Psoas muscle (tissue), 7 donors: ENCODE measurements at regions not wholly inside any gene's neighbourhood (a gene's known extent, or its start where the extent isn't known, plus 50 kb on each side); places are given as distances from the start of the nearest gene placed in this dataset.

Source experiments
- ATAC-seq, 4 donors: fragments of 200-7000 bp; cut with Tn5 transposase; one replicate each; pipeline ENCODE4 v1.9.1; 2020; ENCODE audit warnings: moderate library complexity in 3 of 4, mild to moderate bottlenecking in 2 of 4
- DNase-seq, 2 donors: peaks; one replicate each; pipeline ENCODE4 v3.0.0-alpha.2; 2020
- H3K27ac ChIP-seq: fragments of 200-600 bp; one replicate; pipeline ENCODE4 v1.8.0; 2022
- H3K27me3 ChIP-seq, 3 donors: fragments of 200-600 bp in 1 of 3; one replicate each; pipeline versions ENCODE4 v1.6.1 to v1.8.0; 2013 to 2022; ENCODE audit warnings: low read length in 2 of 3, mild to moderate bottlenecking in 2 of 3, moderate library complexity in 1 of 3; ENCODE audit not compliant: insufficient read depth in 3 of 3
- H3K36me3 ChIP-seq, 2 donors: fragments of 200-600 bp in 1 of 2; one replicate each; pipeline versions ENCODE4 v1.6.1 to v1.8.0; 2013 to 2022; ENCODE audit warnings: low read depth in 1 of 2, mild to moderate bottlenecking in 1 of 2, moderate library complexity in 1 of 2; ENCODE audit not compliant: insufficient read depth in 1 of 2
- H3K4me1 ChIP-seq: fragments of 200-600 bp; one replicate; pipeline ENCODE4 v1.8.0; 2022
- H3K4me3 ChIP-seq: fragments of 200-600 bp; one replicate; pipeline ENCODE4 v1.8.0; 2022; ENCODE audit warnings: mild to moderate bottlenecking
- H3K9me3 ChIP-seq: fragments of 200-600 bp; one replicate; pipeline ENCODE4 v1.8.0; 2022
- CTCF ChIP-seq: fragments of 200-600 bp; IDR thresholded peaks from one replicate; pipeline ENCODE4 v1.8.0; 2022; ENCODE audit warnings: antibody characterized with exemption
- WGBS, 3 donors: extraction: QIAGEN DNeasy Blood & Tissue Kit; methylation state at CpG; one replicate each; pipeline versions ENCODE4 v1.1.6 to v1.1.7; 2013; 5-methylcytosine and 5-hydroxymethylcytosine counted together
- intact Hi-C, 2 donors: fragments of 100-400 bp; cut with DNase I; formaldehyde crosslinking; loops; one replicate each; pipeline versions ENCODE4 v1.11.0 to v1.14.2; 2022
- donor health status: healthy with polysubstance abuse.
- donor health status: DM: no; HTN: no; CAD: no; lungs with moderate emphysema.
- donor health status: Bipolar disorder and iron deficiency.
- donor health status: healthy.
- donor health status: DM: yes; HTN: yes; CAD: no.
- donor health status: DM: no; HTN: no; CAD: no.
- donor health status: DM: yes; HTN: yes; CAD: no.

- H3K9me3 ChIP-seq = no peaks in the 10 kb centered on the region
- H3K4me3 ChIP-seq = no peak overlapping the region
- intact Hi-C loops = no loop called here
- no peaks in the 10 kb centered on the region for H3K36me3 ChIP-seq
- ATAC-seq (no peak), DNase-seq (no peak)
- H3K27ac ChIP-seq = no peak overlapping the region
- TF ChIP-seq CTCF = no peak
- 27 to 45% (median 33%) methylated on average over 3 of the region's 3 CpGs for WGBS, 3 donors
- no peaks in the 10 kb centered on the region for H3K4me1 ChIP-seq
- no peaks in the 10 kb centered on the region for H3K27me3 ChIP-seq
These were observed 224.4 kb upstream of the ATP11B start for GRCh38 chr3:182568876-182569275.

DNA sequence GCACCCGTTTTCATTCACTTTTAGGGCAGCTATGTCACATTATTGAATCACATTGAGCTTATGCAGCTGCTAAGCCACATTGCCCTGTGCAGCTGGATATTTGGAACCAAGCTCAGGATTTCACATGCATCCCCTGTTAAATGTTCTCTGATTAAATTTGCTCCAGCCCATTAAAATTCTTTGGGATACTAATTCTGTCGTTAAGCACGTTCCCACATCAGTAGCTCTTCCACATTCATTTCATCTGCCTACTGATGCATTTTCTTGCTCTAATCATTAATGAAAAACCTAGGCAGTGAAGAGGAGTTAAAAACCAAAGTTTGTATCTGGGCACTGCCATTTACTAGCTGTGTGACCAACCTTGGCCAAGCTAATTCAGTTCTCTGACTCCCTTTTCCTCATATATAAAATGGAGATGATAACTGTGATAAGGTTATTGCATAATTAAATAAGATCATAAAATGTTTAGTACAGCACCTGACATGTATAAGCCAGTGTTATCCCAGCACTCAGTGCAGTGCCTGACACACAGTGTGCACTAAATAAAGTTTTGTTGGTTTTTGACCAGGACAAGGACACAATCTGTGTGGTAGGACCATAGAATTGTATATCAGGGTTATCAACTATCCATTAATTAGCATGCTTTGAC is 222.2 kb upstream of the ATP11B start:
- Histone ChIP-seq H3K4me3 (no peak overlapping the region), H3K27ac (no peak overlapping the region), H3K9me3 (no peaks in the 10 kb centered on the region), H3K27me3 (no peaks in the 10 kb centered on the region), H3K36me3 (no peaks in the 10 kb centered on the region), H3K4me1 (no peaks in the 10 kb centered on the region)
- TF ChIP-seq CTCF = no peak
- no peak for ATAC-seq
- DNase-seq = no peak
- 19 to 34% (median 19%) methylated on average over 3 of the region's 3 CpGs for WGBS, 3 donors
- intact Hi-C loops = no loop called here

GRCh38 chr3:182575941-182576340 is 217.4 kb upstream of the ATP11B start:
- no peak for TF ChIP-seq CTCF
- DNase-seq = no peak
- Histone ChIP-seq H3K4me3 (no peak overlapping the region), H3K9me3 (no peaks in the 10 kb centered on the region), H3K27me3 (no peaks in the 10 kb centered on the region), H3K36me3 (no peaks in the 10 kb centered on the region), H3K27ac (no peak overlapping the region), H3K4me1 (no peaks in the 10 kb centered on the region)
- ATAC-seq = no peak
- intact Hi-C loops = no loop called here
- 85 to 90% (median 88%) methylated on average over 2 of the region's 2 CpGs for WGBS, 3 donors

DNA sequence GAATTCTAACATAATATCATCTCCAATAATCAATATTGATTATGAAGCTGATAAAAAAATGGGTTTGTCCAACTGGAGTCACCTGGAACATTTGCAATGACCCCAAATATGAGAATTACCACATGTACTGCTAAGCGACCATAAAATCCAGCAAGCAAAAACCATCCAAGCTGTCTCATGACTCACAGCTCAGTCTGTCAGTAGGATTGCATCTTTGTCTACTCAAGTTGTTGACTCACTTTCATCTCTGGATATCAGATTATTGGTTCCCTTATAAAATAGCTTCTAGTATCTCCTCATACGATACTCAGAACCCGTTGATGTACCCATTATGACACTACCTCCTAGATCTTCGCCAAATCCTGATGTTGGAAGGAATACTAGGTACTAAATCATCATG is 209.8 kb upstream of the ATP11B start:
- Histone ChIP-seq H3K27me3 (peaks cover 0 to 4% (median 0%) of the 10 kb centered on the region in 3 donors), H3K36me3 (no peaks in the 10 kb centered on the region), H3K9me3 (no peaks in the 10 kb centered on the region), H3K27ac (no peak overlapping the region), H3K4me1 (no peaks in the 10 kb centered on the region), H3K4me3 (no peak overlapping the region)
- ATAC-seq (no peak), DNase-seq (no peak)
- TF ChIP-seq CTCF = no peak
- WGBS, 3 donors = 77 to 92% (median 83%) methylated on average over 4 of the region's 4 CpGs
- intact Hi-C loops = no loop called here

DNA sequence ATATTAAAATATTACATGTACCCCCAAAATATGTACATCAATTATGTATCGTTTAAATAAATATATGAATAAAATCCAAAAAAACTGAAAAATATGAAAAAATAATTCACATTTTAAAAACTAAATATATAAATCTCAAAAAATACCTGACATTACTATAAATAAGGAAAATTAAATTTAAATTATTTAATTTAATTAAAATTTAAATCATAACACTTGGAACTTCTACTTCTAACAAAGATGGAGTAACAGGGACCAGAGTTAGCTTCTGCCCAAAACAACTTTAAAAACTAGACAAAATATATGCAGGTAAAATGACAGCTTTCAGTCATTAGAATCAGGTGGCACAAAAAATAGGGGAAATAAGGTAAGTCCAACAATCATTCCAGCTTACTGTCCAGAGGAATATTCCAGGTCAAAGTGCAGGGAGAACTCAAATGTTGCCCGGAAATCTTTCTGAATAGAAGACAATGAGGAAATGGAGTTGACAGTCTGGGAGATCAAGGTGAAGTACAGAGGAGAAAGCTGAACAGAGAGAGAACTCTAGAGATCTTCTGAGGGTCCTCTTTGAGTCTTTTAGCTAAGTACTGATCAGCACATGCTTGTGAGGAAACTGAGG is 207.7 kb upstream of the ATP11B start:
- Histone ChIP-seq H3K36me3 (no peaks in the 10 kb centered on the region), H3K9me3 (no peaks in the 10 kb centered on the region), H3K27me3 (peaks cover 0 to 4% (median 0%) of the 10 kb centered on the region in 3 donors), H3K4me3 (no peak overlapping the region), H3K4me1 (no peaks in the 10 kb centered on the region), H3K27ac (no peak overlapping the region)
- TF ChIP-seq CTCF = no peak
- ATAC-seq = no peak
- 75 to 86% (median 80%) methylated on average over 2 of the region's 2 CpGs for WGBS, 3 donors
- DNase-seq = no peak
- intact Hi-C loops = no loop called here
